RWPE2 (cell line): ENCODE measurements at regions not wholly inside any gene's neighbourhood (a gene's known extent, or its start where the extent isn't known, plus 50 kb on each side); places are given as distances from the start of the nearest gene placed in this dataset.
"Not testable (repeated sequence)": the region's sequence is repeated elsewhere in the genome, so short reads cannot be mapped to it uniquely, and the experiment has no call there.

Source experiments
- ATAC-seq: fragments of 200-7000 bp; cut with Tn5 transposase; 3 replicates; pipeline ENCODE4 v1.9.1; 2021; ENCODE audit warnings: low read depth
- DNase-seq: peaks from one replicate; pipeline ENCODE4 v3.0.0-alpha.2; 2020; ENCODE audit warnings: low spot score
- H3K27ac ChIP-seq: fragments of 450-650 bp; 2 replicates; pipeline ENCODE4 v1.5.1; 2017; ENCODE audit warnings: mild to moderate bottlenecking; ENCODE audit not compliant: poor library complexity, severe bottlenecking
- H3K27me3 ChIP-seq: fragments of 250-450 bp; sonication (Bioruptor Pico); 2 replicates; pipeline ENCODE4 v1.5.1; 2021; ENCODE audit warnings: mild to moderate bottlenecking, moderate library complexity; ENCODE audit not compliant: insufficient read depth, poor library complexity, severe bottlenecking
- H3K36me3 ChIP-seq: fragments of 250-450 bp; sonication (Bioruptor Pico); 2 replicates; pipeline ENCODE4 v1.5.1; 2020; ENCODE audit warnings: low read depth, mild to moderate bottlenecking, moderate library complexity
- H3K4me1 ChIP-seq: fragments of 250-450 bp; sonication (Bioruptor Pico); 2 replicates; pipeline ENCODE4 v1.5.1; 2021; ENCODE audit warnings: mild to moderate bottlenecking, moderate library complexity; ENCODE audit not compliant: insufficient read depth, poor library complexity, severe bottlenecking
- H3K4me3 ChIP-seq: fragments of 250-450 bp; sonication (Bioruptor Pico); 2 replicates; pipeline ENCODE4 v1.5.1; 2021; ENCODE audit warnings: mild to moderate bottlenecking, moderate library complexity; ENCODE audit not compliant: severe bottlenecking
- H3K9me3 ChIP-seq: fragments of 250-450 bp; sonication (Bioruptor Pico); 2 replicates; pipeline ENCODE4 v1.5.1; 2021; ENCODE audit warnings: mild to moderate bottlenecking, moderate library complexity; ENCODE audit not compliant: severe bottlenecking

DNA sequence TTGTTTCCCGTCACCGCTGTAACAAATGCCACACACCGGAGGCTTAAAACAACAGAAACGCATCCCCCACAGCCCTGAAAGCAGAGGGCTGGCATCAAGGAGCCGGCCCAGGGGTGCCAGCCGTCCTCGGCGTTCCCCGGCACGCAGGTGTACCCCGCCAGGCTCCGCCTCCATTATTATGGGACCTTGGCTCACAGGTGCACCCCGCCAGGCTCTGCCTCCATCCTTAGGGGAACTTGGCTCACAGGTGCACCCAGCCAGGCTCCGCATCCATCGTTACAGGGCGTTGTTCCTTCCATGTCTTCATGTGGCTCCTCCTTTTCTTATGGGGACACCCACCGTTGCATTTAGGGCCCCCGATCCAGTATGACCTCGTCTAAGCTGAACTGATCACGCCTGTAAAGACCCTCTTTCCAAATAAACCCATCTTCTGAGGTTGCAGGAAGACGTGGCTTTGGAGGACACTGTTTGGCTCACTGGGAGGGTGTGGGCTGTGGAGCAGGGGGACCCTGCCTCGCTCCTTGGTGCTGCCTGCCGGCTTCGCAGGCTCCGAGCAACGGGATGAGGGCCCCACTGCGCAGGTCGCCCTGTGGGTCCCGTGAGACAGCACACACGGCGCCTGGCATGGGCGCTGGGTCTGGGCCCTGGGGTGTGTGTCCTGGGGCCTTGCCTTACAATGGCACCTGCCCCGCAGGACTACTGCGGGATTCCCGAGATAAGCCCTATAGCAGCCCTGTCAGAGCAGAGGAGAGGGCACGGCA is 154.9 kb upstream of the ZNF469 start:
- not testable (repeated sequence) for H3K4me3 ChIP-seq, H3K27ac ChIP-seq, H3K4me1 ChIP-seq, ATAC-seq, DNase-seq, H3K9me3 ChIP-seq, H3K27me3 ChIP-seq, H3K36me3 ChIP-seq

GRCh38 chr16:88228751-88229150 is 154.0 kb upstream of the ZNF469 start:
- H3K27ac ChIP-seq, ATAC-seq, DNase-seq, H3K9me3 ChIP-seq, H3K4me1 ChIP-seq, H3K4me3 ChIP-seq, H3K36me3 ChIP-seq, H3K27me3 ChIP-seq: not testable (repeated sequence)

DNA sequence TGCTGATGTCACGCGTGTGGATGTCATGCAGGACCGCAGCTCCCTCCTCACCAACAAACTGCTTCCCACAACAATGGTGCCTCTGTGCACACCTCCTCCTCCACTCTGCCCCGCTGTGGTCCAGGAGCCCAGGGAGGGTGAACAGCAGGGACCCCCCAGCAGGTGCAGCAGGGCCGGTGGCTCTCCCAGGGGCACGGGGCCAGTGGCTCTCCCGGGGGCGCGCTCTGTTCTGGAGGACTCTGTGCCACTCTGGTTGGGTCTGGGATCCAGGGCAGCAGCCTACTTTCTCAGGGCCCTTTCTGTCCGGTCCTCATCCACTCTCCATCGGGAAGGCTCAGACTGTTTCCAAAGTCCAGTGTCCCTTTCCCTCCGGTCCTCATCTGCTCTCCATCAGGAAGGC is 153.0 kb upstream of the ZNF469 start:
- not testable (repeated sequence) for H3K36me3 ChIP-seq, H3K4me3 ChIP-seq, H3K9me3 ChIP-seq, ATAC-seq, H3K27me3 ChIP-seq, DNase-seq, H3K4me1 ChIP-seq, H3K27ac ChIP-seq

- not testable (repeated sequence) for H3K36me3 ChIP-seq, H3K27me3 ChIP-seq, H3K27ac ChIP-seq, H3K9me3 ChIP-seq, H3K4me3 ChIP-seq, DNase-seq, ATAC-seq
- peaks cover 10% of the 10 kb centered on the region for H3K4me1 ChIP-seq
Measured at GRCh38 chr16:88230276-88230966, 152.3 kb upstream of the ZNF469 start.

DNA sequence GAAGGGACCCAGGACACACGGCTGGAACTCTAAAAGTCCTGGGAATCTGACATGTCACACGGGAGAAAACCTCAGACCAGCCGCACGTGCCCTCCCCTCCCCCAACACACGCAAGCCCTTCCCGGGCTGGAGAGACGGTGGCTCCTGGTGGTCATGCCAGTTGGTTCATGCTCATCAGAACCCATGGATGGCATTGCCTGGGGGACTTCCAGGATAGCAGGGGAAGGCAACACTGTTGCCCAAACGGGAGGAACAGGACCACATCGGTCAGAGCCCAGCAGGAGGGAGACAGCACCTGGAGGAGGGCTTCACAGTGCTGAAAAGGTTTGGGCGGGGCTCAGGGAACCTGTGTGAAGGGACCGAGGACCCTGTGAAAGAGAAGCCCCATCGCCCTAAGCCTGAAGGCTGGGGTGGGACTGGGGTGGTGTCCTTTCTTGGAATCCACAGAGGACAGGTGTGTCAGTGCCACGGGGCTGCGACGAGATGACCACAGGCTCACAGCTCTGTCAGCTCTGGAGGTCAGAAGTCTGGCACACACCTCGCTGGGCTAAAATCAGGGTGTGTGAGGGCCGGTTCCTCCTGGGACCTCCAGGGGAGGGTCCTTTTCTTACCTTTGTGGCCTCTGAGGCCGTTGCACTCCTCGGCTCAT is 151.7 kb upstream of the ZNF469 start:
- ATAC-seq = not testable (repeated sequence)
- H3K4me1 ChIP-seq = peaks cover 14% of the 10 kb centered on the region

GRCh38 chr16:88231839-88232238 is 150.9 kb upstream of the ZNF469 start:
- DNase-seq, H3K9me3 ChIP-seq, ATAC-seq, H3K27me3 ChIP-seq, H3K4me3 ChIP-seq, H3K36me3 ChIP-seq, H3K27ac ChIP-seq: not testable (repeated sequence)
- peaks cover 21% of the 10 kb centered on the region for H3K4me1 ChIP-seq

More for the DNA sequence above, 151.7 kb upstream of the ZNF469 start:
- not testable (repeated sequence) for H3K9me3 ChIP-seq, H3K36me3 ChIP-seq, H3K27me3 ChIP-seq, H3K27ac ChIP-seq, DNase-seq, H3K4me3 ChIP-seq

DNA sequence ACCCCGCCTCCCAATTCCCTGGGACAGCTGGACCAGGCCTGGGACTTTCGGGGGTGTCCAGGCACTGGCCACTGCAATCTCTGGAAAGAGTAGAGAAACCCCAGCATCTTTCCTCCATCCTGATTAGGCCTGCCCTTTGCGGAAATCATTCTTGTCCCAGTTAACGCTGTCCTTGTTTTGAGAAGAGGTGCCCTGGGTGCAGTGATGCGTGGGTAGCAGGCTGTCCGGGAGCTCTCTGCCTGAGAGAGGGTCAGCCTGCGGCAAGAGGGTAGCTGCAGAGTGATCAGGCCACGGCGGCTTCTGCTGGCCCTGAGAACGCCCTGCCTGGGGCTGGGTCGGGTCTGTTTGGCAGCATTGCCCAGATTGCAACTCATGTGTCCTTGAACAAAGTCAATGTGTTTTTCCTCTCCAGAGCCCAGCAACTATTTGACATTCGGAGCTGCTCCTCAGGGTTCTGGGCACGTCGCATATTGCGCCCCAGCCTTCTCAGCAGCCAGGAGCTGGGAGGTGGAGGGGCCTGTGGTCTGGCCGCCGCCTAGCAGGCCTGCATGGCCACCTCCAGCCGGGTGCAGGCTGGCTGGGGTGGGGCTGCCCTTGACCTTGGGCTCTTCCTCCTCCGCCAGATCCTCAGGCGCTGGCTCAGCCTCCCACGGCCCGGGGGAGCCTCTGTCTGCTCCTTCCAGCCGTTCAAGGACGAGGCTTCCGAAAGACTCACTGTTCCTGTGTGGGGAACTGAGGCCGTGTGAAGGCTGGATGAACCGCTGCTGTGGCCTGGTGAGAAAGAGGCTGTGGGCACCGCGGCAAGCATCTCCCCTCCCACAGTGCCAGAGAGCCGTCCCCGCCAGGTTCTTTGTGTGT is 150.1 kb upstream of the ZNF469 start:
- not testable (repeated sequence) for H3K9me3 ChIP-seq, H3K27me3 ChIP-seq, H3K36me3 ChIP-seq, DNase-seq, H3K4me3 ChIP-seq, H3K27ac ChIP-seq, ATAC-seq
- H3K4me1 ChIP-seq = peaks cover 21% of the 10 kb centered on the region

DNA sequence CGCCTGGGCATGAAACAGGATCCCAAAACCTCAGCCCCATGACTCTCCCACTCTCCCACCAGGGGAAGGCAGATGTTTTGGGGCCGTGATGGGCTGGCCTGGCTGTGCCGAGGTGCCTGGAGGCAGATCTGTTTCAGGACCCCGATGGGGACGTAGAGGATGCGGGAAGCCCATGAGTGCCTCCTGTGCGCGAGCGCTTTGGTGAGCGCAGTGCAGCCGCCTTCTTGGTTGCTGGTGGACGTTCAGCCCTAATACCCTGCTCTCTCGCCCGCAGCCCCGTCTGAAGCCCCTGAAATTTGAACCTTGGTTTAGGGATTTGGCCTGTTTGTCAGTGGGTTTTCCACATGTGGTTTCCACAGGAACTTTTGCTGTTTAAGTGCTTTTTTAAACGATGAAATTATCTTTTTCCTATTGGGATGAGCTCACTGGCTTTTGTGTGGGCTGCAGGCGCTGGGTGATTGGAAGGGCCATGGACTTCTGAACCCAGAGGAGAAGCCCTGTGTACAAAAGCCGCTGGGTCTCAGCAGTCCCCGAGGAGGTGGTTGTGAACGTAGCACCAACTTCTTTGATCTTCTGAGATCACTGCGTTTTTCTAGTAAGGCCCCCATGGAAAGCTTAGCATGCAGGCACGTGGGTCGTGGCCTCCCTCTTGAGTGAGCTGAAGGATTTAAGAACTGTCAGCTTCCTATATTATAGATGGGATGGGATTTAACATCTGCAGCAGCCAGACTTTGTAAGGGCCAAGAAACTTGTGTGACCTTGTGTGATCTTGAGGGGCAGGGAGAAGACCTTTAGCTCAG is 148.9 kb upstream of the ZNF469 start:
- not testable (repeated sequence) for H3K36me3 ChIP-seq, H3K4me3 ChIP-seq, H3K9me3 ChIP-seq, DNase-seq, H3K27me3 ChIP-seq, ATAC-seq
- H3K4me1 ChIP-seq = peaks cover 26% of the 10 kb centered on the region
- H3K27ac ChIP-seq = peak overlapping the region; percentile 35

GRCh38 chr16:88234421-88235271 is 148.1 kb upstream of the ZNF469 start:
- not testable (repeated sequence) for DNase-seq, H3K36me3 ChIP-seq, H3K27me3 ChIP-seq, H3K9me3 ChIP-seq, H3K4me3 ChIP-seq
- peak; percentile 80 for ATAC-seq
- H3K4me1 ChIP-seq = peaks cover 26% of the 10 kb centered on the region
- H3K27ac ChIP-seq = peak overlapping the region; percentile 35
